Calu3 (cell line): ENCODE measurements at regions not wholly inside any gene's neighbourhood (a gene's known extent, or its start where the extent isn't known, plus 50 kb on each side); places are given as distances from the start of the nearest gene placed in this dataset.

Experiments
- BruUV-seq: library from RNA; stranded (reverse); fragments of 400-500 nt; replicated peaks from 2 replicates; lab custom pipeline; 2021; lab: Mats Ljungman, UMichigan
- CTCF ChIA-PET: fragments of 300-600 bp; sonication (Branson Sonifier 250); formaldehyde crosslinking; loops from one replicate; lab custom pipeline; 2022; ENCODE audit warnings: antibody characterized with exemption; lab: Charles Lee
- DNase-seq: peaks from one replicate; pipeline ENCODE4 v3.0.0; 2022
- H3K27ac Mint-ChIP-seq: one replicate; pipeline ENCODE4 v1.8.0; 2022; ENCODE audit warnings: mixed read lengths; ENCODE audit not compliant: unreplicated experiment
- H3K27me3 Mint-ChIP-seq: one replicate; pipeline ENCODE4 v1.8.0; 2022; ENCODE audit warnings: mixed read lengths; ENCODE audit not compliant: unreplicated experiment
- H3K36me3 Mint-ChIP-seq: one replicate; pipeline ENCODE4 v1.8.0; 2022; ENCODE audit warnings: mild to moderate bottlenecking, moderate library complexity, mixed read lengths; ENCODE audit not compliant: insufficient read depth, unreplicated experiment
- H3K4me1 Mint-ChIP-seq: one replicate; pipeline ENCODE4 v1.8.0; 2022; ENCODE audit warnings: mild to moderate bottlenecking, low read depth, mixed read lengths; ENCODE audit not compliant: unreplicated experiment
- H3K4me3 Mint-ChIP-seq: one replicate; pipeline ENCODE4 v1.8.0; 2022; ENCODE audit warnings: mild to moderate bottlenecking, low read depth, moderate library complexity, mixed read lengths; ENCODE audit not compliant: unreplicated experiment
- H3K9me3 Mint-ChIP-seq: one replicate; pipeline ENCODE4 v1.8.0; 2022; ENCODE audit warnings: low read depth, mixed read lengths; ENCODE audit not compliant: unreplicated experiment
- CTCF ChIP-seq: fragments of 200-600 bp; IDR thresholded peaks from one replicate; pipeline ENCODE4 v1.8.0; 2022; ENCODE audit warnings: antibody characterized with exemption; ENCODE audit not compliant: unreplicated experiment
- intact Hi-C: fragments of 100-400 bp; cut with micrococcal nuclease; formaldehyde crosslinking; loops from one replicate; pipeline ENCODE4 v1.10.0; 2022; ENCODE audit not compliant: unreplicated experiment

DNA sequence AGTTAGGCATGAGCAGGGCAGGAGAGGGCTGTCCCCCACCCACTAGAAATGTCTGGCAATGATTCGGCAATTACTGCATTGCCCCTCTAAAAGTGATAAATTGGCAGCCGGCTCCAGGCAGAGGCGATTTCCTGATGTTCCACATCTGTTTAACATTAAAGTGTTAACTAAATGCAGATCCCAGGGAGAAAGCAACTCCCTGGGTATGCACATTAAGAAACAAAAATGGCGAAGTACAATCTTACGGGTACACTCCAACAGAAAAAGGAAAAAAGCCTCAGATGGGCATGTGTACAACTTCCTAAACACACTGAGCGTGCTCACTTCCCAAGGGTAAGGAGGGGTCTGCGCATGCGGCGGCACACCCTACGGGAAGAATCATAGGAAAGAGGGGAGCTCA is 314.4 kb downstream of the CASP12 start:
- CTCF ChIA-PET = no interaction called here
- Mint-ChIP-seq H3K27me3 (no peaks in the 10 kb centered on the region), H3K27ac (no peak overlapping the region)

DNA sequence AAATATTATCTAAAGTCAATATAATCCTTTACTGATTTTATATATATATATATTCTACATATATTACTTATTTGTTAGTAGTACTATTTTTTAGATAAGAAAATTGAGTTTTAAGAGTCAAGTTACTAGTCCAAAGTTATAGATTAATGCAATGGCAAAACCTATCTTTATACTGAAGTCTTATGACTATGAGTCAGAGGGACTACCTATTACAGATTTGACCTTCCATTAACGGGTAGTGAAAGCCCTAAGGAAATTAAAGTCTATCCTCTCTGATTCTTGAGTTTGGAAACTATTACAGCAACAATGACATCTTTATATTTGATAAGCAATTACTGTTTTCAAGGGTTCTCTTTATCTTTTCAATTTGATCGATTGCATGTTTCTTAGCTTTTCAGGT is 315.8 kb downstream of the CASP12 start:
- Mint-ChIP-seq H3K36me3 (no peaks in the 10 kb centered on the region), H3K27me3 (no peaks in the 10 kb centered on the region), H3K9me3 (peaks cover 8% of the 10 kb centered on the region), H3K4me3 (no peak overlapping the region), H3K4me1 (peaks cover 26% of the 10 kb centered on the region), H3K27ac (no peak overlapping the region)
- no peak for TF ChIP-seq CTCF
- no peak for DNase-seq
- CTCF ChIA-PET = no interaction called here
- BruUV-seq = no TSS peak
- intact Hi-C loops = loop anchor here (5.0 to 10.0 kb wide), 2 partner anchors 130 to 328 kb away; no protein-coding TSS in a partner anchor

More for the DNA sequence above, 314.4 kb downstream of the CASP12 start:
- no peak for TF ChIP-seq CTCF
- Mint-ChIP-seq H3K36me3 (no peaks in the 10 kb centered on the region), H3K4me1 (peaks cover 26% of the 10 kb centered on the region), H3K4me3 (no peak overlapping the region), H3K9me3 (peaks cover 8% of the 10 kb centered on the region)
- no TSS peak for BruUV-seq
- intact Hi-C loops = loop anchor here (5.0 to 10.0 kb wide), 2 partner anchors 132 to 329 kb away; no protein-coding TSS in a partner anchor
- no peak for DNase-seq

DNA sequence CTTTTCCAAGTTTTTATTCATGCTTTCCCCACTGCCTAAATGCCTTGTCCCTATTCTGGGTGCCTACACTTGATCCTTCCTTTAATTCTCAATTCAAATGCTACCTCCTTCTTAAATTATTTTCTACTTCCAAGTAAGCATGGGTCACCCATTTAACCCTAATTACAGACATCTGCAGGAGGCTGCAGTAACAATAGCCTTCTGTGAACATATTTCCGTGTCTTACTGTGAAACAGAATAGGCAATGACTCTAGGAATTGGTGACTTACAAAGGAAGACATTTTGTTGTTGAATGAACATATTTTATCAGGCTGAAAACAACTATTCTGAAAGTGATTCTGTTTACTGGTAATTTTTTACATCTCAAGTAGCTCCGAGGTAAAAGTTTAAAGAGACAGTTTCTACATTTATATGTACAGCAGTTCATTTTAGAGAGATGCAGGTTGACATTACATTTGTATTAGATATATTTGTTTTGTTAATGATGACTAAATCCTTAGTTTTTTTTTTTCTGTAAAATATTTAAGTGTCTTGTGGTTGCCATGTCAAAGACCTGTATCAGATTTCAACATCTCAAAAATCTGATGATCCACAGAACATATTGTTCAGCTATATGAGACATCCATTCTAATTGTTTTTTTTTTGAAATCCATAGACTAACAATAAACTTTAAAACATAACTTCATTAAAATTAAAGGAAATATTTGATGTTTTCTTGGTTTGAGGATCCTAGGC is 316.8 kb downstream of the CASP12 start:
- CTCF ChIA-PET = no interaction called here

DNA sequence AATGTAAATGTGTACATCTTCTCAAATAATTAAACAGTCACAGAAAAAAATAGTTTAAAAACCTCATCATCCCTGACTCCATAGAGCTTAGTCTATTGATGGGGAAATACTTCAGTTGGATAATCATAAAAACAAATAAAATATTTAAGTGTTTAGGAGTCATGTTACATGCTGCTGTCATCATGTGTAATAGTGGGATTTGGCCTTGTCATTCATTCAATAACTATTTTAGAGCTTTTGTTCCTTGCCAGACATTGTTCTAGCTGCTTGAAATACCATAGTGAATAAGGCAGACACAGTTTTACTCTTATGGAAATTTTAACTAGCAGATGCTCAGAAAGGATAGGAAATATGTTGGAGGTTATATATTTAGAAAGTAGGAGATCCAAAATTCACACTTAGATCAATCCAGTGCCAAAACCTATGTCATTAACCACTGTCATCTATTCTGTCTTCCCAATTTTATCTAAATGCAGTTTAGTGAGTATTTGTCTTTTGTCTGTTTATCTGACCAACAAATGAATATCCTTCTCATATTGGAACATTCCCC is 324.7 kb downstream of the CASP12 start:
- H3K9me3 Mint-ChIP-seq = peaks cover 2% of the 10 kb centered on the region
- H3K27ac Mint-ChIP-seq = peak overlapping the region; percentile 71
- CTCF ChIA-PET = no interaction called here
- TF ChIP-seq CTCF = no peak
- no peaks in the 10 kb centered on the region for H3K36me3 Mint-ChIP-seq
- intact Hi-C loops = no loop called here
- peaks cover 26% of the 10 kb centered on the region for H3K4me1 Mint-ChIP-seq
- DNase-seq = no peak
- H3K27me3 Mint-ChIP-seq = no peaks in the 10 kb centered on the region
- H3K4me3 Mint-ChIP-seq = no peak overlapping the region
- no TSS peak for BruUV-seq

More for the DNA sequence above, 316.8 kb downstream of the CASP12 start:
- Mint-ChIP-seq H3K4me1 (peaks cover 26% of the 10 kb centered on the region), H3K4me3 (no peak overlapping the region), H3K27me3 (no peaks in the 10 kb centered on the region), H3K9me3 (peaks cover 8% of the 10 kb centered on the region), H3K27ac (no peak overlapping the region), H3K36me3 (no peaks in the 10 kb centered on the region)
- no TSS peak for BruUV-seq
- intact Hi-C loops = loop anchor here (5.0 to 10.0 kb wide), 2 partner anchors 129 to 327 kb away; no protein-coding TSS in a partner anchor
- no peak for TF ChIP-seq CTCF
- no peak for DNase-seq
